Suprapubic skin (tissue), 4 donors: ENCODE measurements at regions not wholly inside any gene's neighbourhood (a gene's known extent, or its start where the extent isn't known, plus 50 kb on each side); places are given as distances from the start of the nearest gene placed in this dataset.

ENCODE experiments used
- DNase-seq, 2 donors: peaks; one replicate each; pipeline ENCODE4 v3.0.0-alpha.2; 2019; ENCODE audit warnings: low spot score in 2 of 2
- H3K27ac ChIP-seq: fragments of 200-600 bp; sonication (generic); one replicate; pipeline ENCODE4 v1.5.1; 2019
- H3K27me3 ChIP-seq: fragments of 200-600 bp; sonication (generic); one replicate; pipeline ENCODE4 v1.5.1; 2019
- H3K36me3 ChIP-seq: fragments of 200-600 bp; sonication (generic); one replicate; pipeline ENCODE4 v1.5.1; 2019
- H3K4me1 ChIP-seq: fragments of 200-600 bp; sonication (generic); one replicate; pipeline ENCODE4 v1.5.1; 2019
- H3K4me3 ChIP-seq: fragments of 200-600 bp; sonication (generic); one replicate; pipeline ENCODE4 v1.5.1; 2019; ENCODE audit warnings: mild to moderate bottlenecking
- H3K9me3 ChIP-seq: fragments of 200-600 bp; sonication (generic); one replicate; pipeline ENCODE4 v1.5.1; 2019
- EP300 ChIP-seq: sonication (generic); formaldehyde crosslinking; IDR thresholded peaks from one replicate; pipeline ENCODE4 v1.6.1; 2017; ENCODE audit warnings: antibody characterized with exemption
- POLR2A ChIP-seq, 2 donors: fragments of 450-650 bp; IDR thresholded peaks; one replicate each; pipeline ENCODE4 v1.6.1; 2017; ENCODE audit warnings: antibody characterized with exemption in 2 of 2, mild to moderate bottlenecking in 2 of 2, moderate library complexity in 2 of 2
- POLR2AphosphoS5 ChIP-seq, 3 donors: sonication (generic); formaldehyde crosslinking; IDR thresholded peaks; one replicate each; pipeline ENCODE4 v1.6.1; 2017; ENCODE audit warnings: antibody characterized with exemption in 3 of 3
- WGBS: methylation state at CpG from one replicate; pipeline ENCODE4 v1.1.5; 2018; 5-methylcytosine and 5-hydroxymethylcytosine counted together
- TF ChIP-seq, protein P1 (sequence below), 2 donors: fragments of 200-600 bp in 1 of 2; fragments of 450-650 bp in 1 of 2; sonication (generic) in 1 of 2; IDR thresholded peaks; one replicate each; pipeline ENCODE4 v1.5.1; 2016 to 2019; ENCODE audit warnings: antibody characterized with exemption in 2 of 2, mild to moderate bottlenecking in 1 of 2, moderate library complexity in 1 of 2

DNA sequence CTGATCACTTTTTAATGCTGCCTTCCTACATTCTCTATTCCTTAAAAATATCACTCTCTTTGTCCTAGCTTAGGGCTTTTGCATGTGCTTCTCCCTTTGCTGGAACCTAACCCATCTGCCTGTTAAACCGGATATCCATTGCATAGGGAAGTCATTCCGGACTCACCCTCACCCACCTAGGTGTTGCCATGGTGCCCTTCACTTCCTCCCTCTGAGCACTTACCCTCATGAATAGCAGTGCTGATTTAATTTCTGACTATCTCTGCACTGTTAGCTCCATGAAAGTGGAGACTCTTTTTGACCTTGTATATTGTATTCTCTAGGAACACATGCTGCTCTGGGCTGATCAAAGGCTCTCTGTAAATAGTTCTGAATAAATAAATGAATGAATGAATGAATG is 401.9 kb downstream of the PCDH20 start:
- H3K4me1 ChIP-seq: no peaks in the 10 kb centered on the region
- TF ChIP-seq POLR2AphosphoS5 (IDR thresholded peaks at IDR 0.05) (no peak), POLR2A (IDR thresholded peaks at IDR 0.05) (no peak), EP300 (no peak)
- TF ChIP-seq, protein P1, sequence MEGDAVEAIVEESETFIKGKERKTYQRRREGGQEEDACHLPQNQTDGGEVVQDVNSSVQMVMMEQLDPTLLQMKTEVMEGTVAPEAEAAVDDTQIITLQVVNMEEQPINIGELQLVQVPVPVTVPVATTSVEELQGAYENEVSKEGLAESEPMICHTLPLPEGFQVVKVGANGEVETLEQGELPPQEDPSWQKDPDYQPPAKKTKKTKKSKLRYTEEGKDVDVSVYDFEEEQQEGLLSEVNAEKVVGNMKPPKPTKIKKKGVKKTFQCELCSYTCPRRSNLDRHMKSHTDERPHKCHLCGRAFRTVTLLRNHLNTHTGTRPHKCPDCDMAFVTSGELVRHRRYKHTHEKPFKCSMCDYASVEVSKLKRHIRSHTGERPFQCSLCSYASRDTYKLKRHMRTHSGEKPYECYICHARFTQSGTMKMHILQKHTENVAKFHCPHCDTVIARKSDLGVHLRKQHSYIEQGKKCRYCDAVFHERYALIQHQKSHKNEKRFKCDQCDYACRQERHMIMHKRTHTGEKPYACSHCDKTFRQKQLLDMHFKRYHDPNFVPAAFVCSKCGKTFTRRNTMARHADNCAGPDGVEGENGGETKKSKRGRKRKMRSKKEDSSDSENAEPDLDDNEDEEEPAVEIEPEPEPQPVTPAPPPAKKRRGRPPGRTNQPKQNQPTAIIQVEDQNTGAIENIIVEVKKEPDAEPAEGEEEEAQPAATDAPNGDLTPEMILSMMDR (IDR thresholded peaks at IDR 0.05): no peak
- no peak for DNase-seq
- H3K36me3 ChIP-seq: no peaks in the 10 kb centered on the region
- H3K4me3 ChIP-seq: no peak overlapping the region
- no peaks in the 10 kb centered on the region for H3K27me3 ChIP-seq
- 76% methylated on average over 2 of the region's 2 CpGs for WGBS
- H3K9me3 ChIP-seq: no peaks in the 10 kb centered on the region
- no peak overlapping the region for H3K27ac ChIP-seq

DNA sequence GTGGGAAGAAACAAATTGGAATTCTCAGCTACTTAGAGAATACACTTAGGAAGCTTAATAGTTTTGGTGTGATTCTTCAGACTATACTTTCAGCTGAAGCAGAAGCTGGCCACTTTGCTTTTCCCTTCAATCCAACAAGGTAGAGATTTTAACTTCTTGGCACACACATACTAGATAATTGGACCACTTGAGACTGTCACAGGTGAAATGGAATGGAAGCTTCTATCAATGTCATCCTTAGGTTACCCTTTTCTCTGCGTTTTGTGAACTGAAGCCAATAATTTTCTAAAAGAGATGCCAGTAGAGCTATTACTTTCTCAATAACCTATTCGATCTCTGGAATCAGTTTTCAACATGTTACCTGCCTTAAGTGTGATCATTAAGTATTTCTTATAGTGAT is 405.3 kb downstream of the PCDH20 start:
- Histone ChIP-seq H3K36me3 (no peaks in the 10 kb centered on the region), H3K9me3 (no peaks in the 10 kb centered on the region), H3K4me3 (no peak overlapping the region), H3K4me1 (no peaks in the 10 kb centered on the region), H3K27ac (no peak overlapping the region), H3K27me3 (no peaks in the 10 kb centered on the region)
- DNase-seq: no peak
- TF ChIP-seq, protein P1 (IDR thresholded peaks at IDR 0.05): no peak
- TF ChIP-seq POLR2A (IDR thresholded peaks at IDR 0.05): no peak
- TF ChIP-seq EP300: no peak
- TF ChIP-seq POLR2AphosphoS5 (IDR thresholded peaks at IDR 0.05): no peak
- WGBS: 69% methylated on average over 2 of the region's 2 CpGs

DNA sequence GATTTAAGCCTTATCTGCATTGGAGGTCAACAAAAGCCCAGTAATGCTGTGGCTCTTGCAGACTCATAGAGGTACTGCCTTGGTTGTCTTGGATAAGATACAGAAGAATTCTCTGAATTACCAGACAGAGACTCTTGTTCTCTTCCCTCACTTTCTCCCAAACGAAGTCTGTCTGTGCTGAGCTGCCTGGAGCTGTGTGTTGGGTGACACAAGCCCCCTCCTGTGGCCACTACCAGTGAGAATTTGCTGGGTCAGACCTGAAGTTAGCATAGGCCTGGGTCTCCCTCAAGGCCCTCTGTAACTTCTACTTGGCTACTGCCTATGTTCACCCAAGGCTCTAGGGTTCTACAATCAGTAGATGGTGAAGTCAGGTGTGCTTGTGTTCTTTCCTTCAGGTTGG is 413.0 kb downstream of the PCDH20 start:
- DNase-seq: no peak
- H3K36me3 ChIP-seq: no peaks in the 10 kb centered on the region
- WGBS: 82% methylated on average over 1 of the region's 1 CpG
- no peak overlapping the region for H3K4me3 ChIP-seq
- no peaks in the 10 kb centered on the region for H3K4me1 ChIP-seq
- no peak for TF ChIP-seq POLR2AphosphoS5 (IDR thresholded peaks at IDR 0.05)
- TF ChIP-seq EP300: no peak
- TF ChIP-seq POLR2A (IDR thresholded peaks at IDR 0.05): no peak
- TF ChIP-seq, protein P1 (IDR thresholded peaks at IDR 0.05): no peak
- H3K9me3 ChIP-seq: no peaks in the 10 kb centered on the region
- no peak overlapping the region for H3K27ac ChIP-seq
- H3K27me3 ChIP-seq: no peaks in the 10 kb centered on the region

DNA sequence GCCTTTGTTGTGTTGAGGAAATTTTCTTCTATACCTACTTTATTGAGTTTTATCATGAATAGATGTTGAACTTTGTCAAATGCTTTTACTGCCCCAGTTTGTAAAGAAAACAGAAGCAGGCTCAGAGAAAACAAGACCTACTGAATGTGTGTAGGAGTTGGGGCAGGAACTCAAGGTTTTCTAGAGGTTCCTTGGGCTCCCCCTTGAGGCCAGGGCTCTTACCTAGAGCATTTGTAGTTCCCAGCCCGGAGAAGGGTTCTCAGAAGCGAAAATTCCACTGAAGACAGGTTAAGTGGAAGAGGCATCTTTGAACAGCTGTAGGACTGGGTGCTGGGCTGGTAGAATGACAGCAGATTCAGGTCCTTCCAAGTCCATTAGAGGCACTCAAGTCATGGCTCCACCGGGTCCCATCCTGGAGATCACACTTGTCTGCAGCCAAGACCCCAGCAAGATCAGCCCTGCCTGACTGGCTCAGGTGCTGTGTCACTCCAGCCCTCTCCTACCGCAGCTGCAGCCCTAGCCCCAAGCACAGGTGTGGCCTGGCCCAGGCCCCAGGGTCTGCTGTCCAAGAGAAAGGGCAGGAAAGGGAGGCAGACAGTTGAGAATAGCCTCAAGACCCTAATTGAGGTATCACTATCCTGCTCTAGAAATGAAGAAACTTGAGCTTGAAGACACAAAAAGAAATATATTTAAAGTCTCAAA is 425.5 kb downstream of the PCDH20 start:
- DNase-seq: no peak
- H3K9me3 ChIP-seq: no peaks in the 10 kb centered on the region
- no peaks in the 10 kb centered on the region for H3K27me3 ChIP-seq
- WGBS: 70% methylated on average over 4 of the region's 4 CpGs
- H3K4me1 ChIP-seq: no peaks in the 10 kb centered on the region
- no peak for TF ChIP-seq POLR2AphosphoS5 (IDR thresholded peaks at IDR 0.05)
- no peak for TF ChIP-seq POLR2A (IDR thresholded peaks at IDR 0.05)
- no peak for TF ChIP-seq EP300
- TF ChIP-seq, protein P1 (IDR thresholded peaks at IDR 0.05): no peak
- H3K36me3 ChIP-seq: no peaks in the 10 kb centered on the region
- H3K27ac ChIP-seq: no peak overlapping the region
- no peak overlapping the region for H3K4me3 ChIP-seq

DNA sequence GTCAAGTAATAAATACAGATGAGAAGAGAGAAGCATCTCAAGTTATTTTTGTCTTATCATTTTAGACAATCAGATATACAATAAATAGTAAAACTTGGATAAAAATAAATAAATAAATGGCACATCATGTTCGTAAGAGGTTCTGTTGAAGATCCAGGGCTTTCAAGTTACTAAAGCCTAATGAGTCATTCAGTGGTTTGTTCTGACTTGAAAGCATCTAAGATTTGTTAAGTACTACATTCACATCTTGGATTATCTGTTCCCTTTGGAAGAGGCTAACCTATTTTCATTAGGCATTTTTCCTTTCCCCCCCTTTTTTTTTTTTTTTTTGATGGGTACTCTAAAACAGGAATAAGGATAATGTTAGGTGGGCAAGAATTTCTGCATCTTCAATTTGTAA is 429.3 kb downstream of the PCDH20 start:
- no peak for DNase-seq
- no peak overlapping the region for H3K27ac ChIP-seq
- H3K4me1 ChIP-seq: no peaks in the 10 kb centered on the region
- no peaks in the 10 kb centered on the region for H3K27me3 ChIP-seq
- no peaks in the 10 kb centered on the region for H3K36me3 ChIP-seq
- TF ChIP-seq POLR2AphosphoS5 (IDR thresholded peaks at IDR 0.05) (no peak), POLR2A (IDR thresholded peaks at IDR 0.05) (no peak), EP300 (no peak)
- TF ChIP-seq, protein P1 (IDR thresholded peaks at IDR 0.05): no peak
- no peaks in the 10 kb centered on the region for H3K9me3 ChIP-seq
- WGBS: 39% methylated on average over 1 of the region's 1 CpG
- no peak overlapping the region for H3K4me3 ChIP-seq
